NB4 (cell line): ENCODE measurements at regions not wholly inside any gene's neighbourhood (a gene's known extent, or its start where the extent isn't known, plus 50 kb on each side); places are given as distances from the start of the nearest gene placed in this dataset.

Experiments
- CTCF ChIP-seq: IDR thresholded peaks from one replicate; pipeline ENCODE4 v1.5.1; 2012; ENCODE audit warnings: low read depth, low read length
- POLR2A ChIP-seq: IDR thresholded peaks from 2 replicates; pipeline ENCODE4 v1.6.1; 2011; ENCODE audit warnings: mild to moderate bottlenecking; ENCODE audit not compliant: insufficient read length; ENCODE audit errors: extremely low read depth

- no peak for TF ChIP-seq CTCF
- no peak for TF ChIP-seq POLR2A
Measured at GRCh38 chr7:45278763-45279398, 121.3 kb downstream of the RAMP3 start.
